WTC11 (cell line): ENCODE measurements at regions not wholly inside any gene's neighbourhood (a gene's known extent, or its start where the extent isn't known, plus 50 kb on each side); places are given as distances from the start of the nearest gene placed in this dataset.

Source experiments
- ATAC-seq: fragments of 200-7000 bp; cut with Tn5 transposase; 2 replicates; pipeline ENCODE4 v1.10.0; 2021; ENCODE audit warnings: mild to moderate bottlenecking, moderate library complexity
- CTCF ChIA-PET: fragments of 300-600 bp; sonication (Branson Sonifier 250); formaldehyde crosslinking; loops from one replicate; lab custom pipeline; 2021; ENCODE audit warnings: antibody characterized with exemption; lab: Charles Lee
- POLR2A ChIA-PET: fragments of 350-600 bp; sonication (Branson Sonifier 250); formaldehyde crosslinking; loops from one replicate; lab custom pipeline; 2021; ENCODE audit warnings: antibody characterized with exemption; lab: Charles Lee
- DNase-seq: peaks from one replicate; pipeline ENCODE4 v3.0.0; 2021; ENCODE audit warnings: low spot score
- H3K27ac Mint-ChIP-seq: 2 replicates; pipeline ENCODE4 v1.8.0; 2021; ENCODE audit warnings: mixed read lengths
- H3K27me3 Mint-ChIP-seq: 2 replicates; pipeline ENCODE4 v1.8.0; 2021; ENCODE audit warnings: low read depth, mild to moderate bottlenecking, moderate library complexity, mixed read lengths
- H3K36me3 Mint-ChIP-seq: 2 replicates; pipeline ENCODE4 v1.8.0; 2021; ENCODE audit warnings: mixed read lengths
- H3K4me1 Mint-ChIP-seq: 2 replicates; pipeline ENCODE4 v1.8.0; 2022; ENCODE audit warnings: mixed read lengths
- H3K4me3 Mint-ChIP-seq: 2 replicates; pipeline ENCODE4 v1.8.0; 2021; ENCODE audit warnings: mild to moderate bottlenecking, moderate library complexity, mixed read lengths
- H3K9me3 Mint-ChIP-seq: 2 replicates; pipeline ENCODE4 v1.8.0; 2021; ENCODE audit warnings: mixed read lengths
- ATF1 ChIP-seq: sonication (generic); formaldehyde crosslinking; IDR thresholded peaks from 2 replicates; pipeline ENCODE4 v1.8.1; 2023; ENCODE audit warnings: mild to moderate bottlenecking, moderate library complexity, missing genetic modification reagents
- ATF6 ChIP-seq: sonication (generic); formaldehyde crosslinking; IDR thresholded peaks from 2 replicates; pipeline ENCODE4 v1.8.1; 2023; ENCODE audit warnings: mild to moderate bottlenecking, missing genetic modification reagents
- CREB1 ChIP-seq: sonication (generic); formaldehyde crosslinking; IDR thresholded peaks from 2 replicates; pipeline ENCODE4 v1.8.0; 2023; ENCODE audit warnings: mild to moderate bottlenecking, missing genetic modification reagents
- E2F4 ChIP-seq: sonication (generic); formaldehyde crosslinking; IDR thresholded peaks from 2 replicates; pipeline ENCODE4 v1.8.1; 2022; ENCODE audit warnings: low read depth, mild to moderate bottlenecking, moderate library complexity, missing genetic modification reagents, borderline replicate concordance
- ELF4 ChIP-seq: sonication (generic); formaldehyde crosslinking; IDR thresholded peaks from 2 replicates; pipeline ENCODE4 v1.8.1; 2022; ENCODE audit warnings: low read depth, mild to moderate bottlenecking, moderate library complexity, missing genetic modification reagents
- FOXJ3 ChIP-seq: sonication (generic); formaldehyde crosslinking; IDR thresholded peaks from 2 replicates; pipeline ENCODE4 v1.9.0; 2021; ENCODE audit warnings: missing genetic modification reagents, mild to moderate bottlenecking, borderline replicate concordance
- FOXK1 ChIP-seq: sonication (generic); formaldehyde crosslinking; IDR thresholded peaks from 2 replicates; pipeline ENCODE4 v1.8.0; 2022; ENCODE audit warnings: mild to moderate bottlenecking, moderate library complexity, missing genetic modification reagents
- HMGA2 ChIP-seq: fragments of 250-450 bp; sonication (Bioruptor Pico); IDR thresholded peaks from 2 replicates; pipeline ENCODE4 v1.4.0; 2021; ENCODE audit warnings: mild to moderate bottlenecking, moderate library complexity
- IRF1 ChIP-seq: sonication (generic); formaldehyde crosslinking; IDR thresholded peaks from 2 replicates; pipeline ENCODE4 v1.8.0; 2023; ENCODE audit warnings: missing genetic modification reagents
- NFYB ChIP-seq: sonication (generic); formaldehyde crosslinking; conservative IDR thresholded peaks from 2 replicates; pipeline ENCODE4 v1.8.0; 2022; ENCODE audit warnings: low read depth, missing genetic modification reagents
- SMAD3 ChIP-seq: sonication (generic); formaldehyde crosslinking; IDR thresholded peaks from 2 replicates; pipeline ENCODE4 v1.8.0; 2022; ENCODE audit warnings: missing genetic modification reagents, mild to moderate bottlenecking, borderline replicate concordance
- SMAD4 ChIP-seq: sonication (generic); formaldehyde crosslinking; IDR thresholded peaks from 2 replicates; pipeline ENCODE4 v1.8.0; 2022; ENCODE audit warnings: mild to moderate bottlenecking, missing genetic modification reagents
- SP1 ChIP-seq: sonication (generic); formaldehyde crosslinking; conservative IDR thresholded peaks from 2 replicates; pipeline ENCODE4 v1.8.1; 2022; ENCODE audit warnings: missing genetic modification reagents
- TEAD4 ChIP-seq: sonication (generic); formaldehyde crosslinking; IDR thresholded peaks from 2 replicates; pipeline ENCODE4 v1.8.0; 2022; ENCODE audit warnings: mild to moderate bottlenecking, missing genetic modification reagents
- TF ChIP-seq, protein P1 (sequence below): sonication (generic); formaldehyde crosslinking; conservative IDR thresholded peaks from 2 replicates; pipeline ENCODE4 v1.8.1; 2023; ENCODE audit warnings: mild to moderate bottlenecking, low read depth, missing genetic modification reagents, moderate library complexity
- TF ChIP-seq, protein P2 (sequence below): fragments of 250-450 bp; sonication (Bioruptor Pico); IDR thresholded peaks from 2 replicates; pipeline ENCODE4 v2.1.2; 2022; ENCODE audit warnings: mild to moderate bottlenecking, moderate library complexity

GRCh38 chrX:39211501-39211900 lies 410.2 kb downstream of the MID1IP1 start:
- Mint-ChIP-seq H3K4me3 (no peak overlapping the region), H3K36me3 (no peaks in the 10 kb centered on the region; the same call in 1 of the 2 replicates), H3K27me3 (peaks cover 7% of the 10 kb centered on the region), H3K4me1 (peaks cover 6% of the 10 kb centered on the region; the same call in 1 of the 2 replicates), H3K27ac (no peak overlapping the region), H3K9me3 (peaks cover 8% of the 10 kb centered on the region)
- ChIA-PET POLR2A (no interaction called here), CTCF (no interaction called here)
- TF ChIP-seq IRF1 (CRISPR knock-in tag) (no peak), E2F4 (CRISPR knock-in tag) (no peak), ATF1 (CRISPR knock-in tag) (no peak), FOXJ3 (CRISPR knock-in tag) (no peak), ELF4 (no peak), FOXK1 (no peak), TEAD4 (CRISPR knock-in tag) (no peak)
- ATAC-seq = no peak
- DNase-seq = no peak

DNA sequence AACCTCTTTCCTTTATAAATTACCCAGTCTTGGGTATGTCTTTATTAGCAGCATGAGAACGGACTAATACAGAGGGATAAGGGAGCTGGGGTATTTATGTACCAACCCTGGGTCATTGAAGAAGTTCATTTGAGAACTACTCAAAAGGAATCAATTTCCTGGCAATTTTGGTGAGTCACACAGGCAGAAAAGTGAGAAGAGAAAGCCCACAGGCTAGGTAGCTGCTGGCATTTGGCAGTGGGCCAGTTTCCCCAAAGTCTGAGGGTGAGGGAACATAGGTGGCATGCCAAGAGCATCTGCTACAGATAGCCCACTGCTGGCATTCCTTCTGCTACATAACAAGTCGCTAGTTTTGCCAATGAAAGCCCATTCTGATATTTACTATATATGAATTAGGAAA lies 411.2 kb downstream of the MID1IP1 start:
- peaks cover 8% of the 10 kb centered on the region for H3K9me3 Mint-ChIP-seq
- peaks cover 6% of the 10 kb centered on the region; the same call in 1 of the 2 replicates for H3K4me1 Mint-ChIP-seq
- TF ChIP-seq, protein P1, sequence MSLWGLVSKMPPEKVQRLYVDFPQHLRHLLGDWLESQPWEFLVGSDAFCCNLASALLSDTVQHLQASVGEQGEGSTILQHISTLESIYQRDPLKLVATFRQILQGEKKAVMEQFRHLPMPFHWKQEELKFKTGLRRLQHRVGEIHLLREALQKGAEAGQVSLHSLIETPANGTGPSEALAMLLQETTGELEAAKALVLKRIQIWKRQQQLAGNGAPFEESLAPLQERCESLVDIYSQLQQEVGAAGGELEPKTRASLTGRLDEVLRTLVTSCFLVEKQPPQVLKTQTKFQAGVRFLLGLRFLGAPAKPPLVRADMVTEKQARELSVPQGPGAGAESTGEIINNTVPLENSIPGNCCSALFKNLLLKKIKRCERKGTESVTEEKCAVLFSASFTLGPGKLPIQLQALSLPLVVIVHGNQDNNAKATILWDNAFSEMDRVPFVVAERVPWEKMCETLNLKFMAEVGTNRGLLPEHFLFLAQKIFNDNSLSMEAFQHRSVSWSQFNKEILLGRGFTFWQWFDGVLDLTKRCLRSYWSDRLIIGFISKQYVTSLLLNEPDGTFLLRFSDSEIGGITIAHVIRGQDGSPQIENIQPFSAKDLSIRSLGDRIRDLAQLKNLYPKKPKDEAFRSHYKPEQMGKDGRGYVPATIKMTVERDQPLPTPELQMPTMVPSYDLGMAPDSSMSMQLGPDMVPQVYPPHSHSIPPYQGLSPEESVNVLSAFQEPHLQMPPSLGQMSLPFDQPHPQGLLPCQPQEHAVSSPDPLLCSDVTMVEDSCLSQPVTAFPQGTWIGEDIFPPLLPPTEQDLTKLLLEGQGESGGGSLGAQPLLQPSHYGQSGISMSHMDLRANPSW (CRISPR knock-in tag) = no peak
- ChIA-PET POLR2A (no interaction called here), CTCF (no interaction called here)
- no peak overlapping the region for H3K27ac Mint-ChIP-seq
- no peak for ATAC-seq
- H3K27me3 Mint-ChIP-seq = peaks cover 8% of the 10 kb centered on the region
- no peaks in the 10 kb centered on the region; the same call in 1 of the 2 replicates for H3K36me3 Mint-ChIP-seq
- DNase-seq = no peak
- H3K4me3 Mint-ChIP-seq = no peak overlapping the region

GRCh38 chrX:39214387-39215126 lies 413.3 kb downstream of the MID1IP1 start:
- CTCF ChIA-PET = no interaction called here
- POLR2A ChIA-PET = no interaction called here
- H3K4me1 Mint-ChIP-seq = peaks cover 6% of the 10 kb centered on the region; the same call in 1 of the 2 replicates
- H3K36me3 Mint-ChIP-seq = no peaks in the 10 kb centered on the region; the same call in 1 of the 2 replicates
- H3K27ac Mint-ChIP-seq = no peak overlapping the region
- ATAC-seq (no peak), DNase-seq (no peak)
- peaks cover 8% of the 10 kb centered on the region for H3K9me3 Mint-ChIP-seq
- no peak overlapping the region for H3K4me3 Mint-ChIP-seq
- no peak for TF ChIP-seq ATF6 (CRISPR knock-in tag)
- peaks cover 26% of the 10 kb centered on the region for H3K27me3 Mint-ChIP-seq

DNA sequence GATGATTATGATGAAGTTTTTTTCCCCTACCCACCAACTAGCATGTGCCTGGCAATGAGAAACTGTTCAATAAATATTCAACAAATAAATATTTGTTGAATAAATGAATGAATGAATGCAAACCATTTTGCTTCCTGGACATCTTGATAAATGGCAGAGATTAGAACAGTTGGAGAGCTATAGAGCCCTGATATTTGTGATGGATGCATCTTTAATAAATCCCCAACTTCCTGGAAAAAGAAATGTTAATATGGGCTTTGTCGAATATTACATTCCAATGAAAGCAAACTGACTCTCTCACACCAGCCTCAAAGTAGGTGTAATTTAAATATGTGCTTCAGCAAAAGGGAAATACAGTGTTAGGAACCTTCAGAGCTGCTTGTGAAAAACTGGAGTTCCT lies 419.7 kb downstream of the MID1IP1 start:
- ChIA-PET CTCF (no interaction called here), POLR2A (no interaction called here)
- DNase-seq (no peak), ATAC-seq (no peak)
- Mint-ChIP-seq H3K27me3 (peaks cover 58% of the 10 kb centered on the region), H3K4me1 (peaks cover 12% of the 10 kb centered on the region), H3K9me3 (no peaks in the 10 kb centered on the region), H3K36me3 (no peaks in the 10 kb centered on the region), H3K4me3 (no peak overlapping the region), H3K27ac (no peak overlapping the region)
- TF ChIP-seq ATF6 (CRISPR knock-in tag) (no peak), SP1 (CRISPR knock-in tag) (no peak), CREB1 (CRISPR knock-in tag) (no peak), SMAD4 (no peak), SMAD3 (CRISPR knock-in tag) (no peak), HMGA2 (CRISPR knock-in tag) (no peak), NFYB (CRISPR knock-in tag) (no peak), IRF1 (CRISPR knock-in tag) (no peak)
- TF ChIP-seq, protein P2, sequence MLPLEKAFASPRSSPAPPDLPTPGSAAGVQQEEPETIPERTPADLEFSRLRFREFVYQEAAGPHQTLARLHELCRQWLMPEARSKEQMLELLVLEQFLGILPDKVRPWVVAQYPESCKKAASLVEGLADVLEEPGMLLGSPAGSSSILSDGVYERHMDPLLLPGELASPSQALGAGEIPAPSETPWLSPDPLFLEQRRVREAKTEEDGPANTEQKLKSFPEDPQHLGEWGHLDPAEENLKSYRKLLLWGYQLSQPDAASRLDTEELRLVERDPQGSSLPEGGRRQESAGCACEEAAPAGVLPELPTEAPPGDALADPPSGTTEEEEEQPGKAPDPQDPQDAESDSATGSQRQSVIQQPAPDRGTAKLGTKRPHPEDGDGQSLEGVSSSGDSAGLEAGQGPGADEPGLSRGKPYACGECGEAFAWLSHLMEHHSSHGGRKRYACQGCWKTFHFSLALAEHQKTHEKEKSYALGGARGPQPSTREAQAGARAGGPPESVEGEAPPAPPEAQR = no peak
